NCI-H446 (cell line): ENCODE measurements at regions not wholly inside any gene's neighbourhood (a gene's known extent, or its start where the extent isn't known, plus 50 kb on each side); places are given as distances from the start of the nearest gene placed in this dataset.
A peak's percentile ranks its signal among the peaks of the same experiment; 100 is the strongest.

Experiments used
- DNase-seq, 2 experiments: peaks; one replicate each; lab custom pipeline; 2025; lab: John Stamatoyannopoulos, UW

DNA sequence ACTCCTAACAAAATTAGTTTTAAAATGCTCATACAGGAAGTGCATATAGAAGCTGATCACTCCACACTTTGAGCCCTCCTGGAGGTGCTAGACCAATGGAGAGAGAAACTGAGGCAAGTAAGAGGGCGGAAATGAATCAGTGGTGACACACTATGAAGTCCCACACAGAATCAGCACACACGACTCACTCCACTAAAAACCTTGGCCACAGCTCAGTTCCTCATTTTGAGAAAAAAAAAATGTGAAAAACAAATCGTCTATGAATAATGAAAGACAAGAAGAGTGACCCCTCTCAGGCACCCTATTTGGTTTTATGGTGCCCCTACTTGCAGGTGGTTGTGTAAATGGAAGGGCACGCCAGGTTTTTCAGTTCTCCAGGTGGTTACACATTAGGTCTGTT lies 675.1 kb upstream of the BRINP3 start:
- no peak for DNase-seq

DNA sequence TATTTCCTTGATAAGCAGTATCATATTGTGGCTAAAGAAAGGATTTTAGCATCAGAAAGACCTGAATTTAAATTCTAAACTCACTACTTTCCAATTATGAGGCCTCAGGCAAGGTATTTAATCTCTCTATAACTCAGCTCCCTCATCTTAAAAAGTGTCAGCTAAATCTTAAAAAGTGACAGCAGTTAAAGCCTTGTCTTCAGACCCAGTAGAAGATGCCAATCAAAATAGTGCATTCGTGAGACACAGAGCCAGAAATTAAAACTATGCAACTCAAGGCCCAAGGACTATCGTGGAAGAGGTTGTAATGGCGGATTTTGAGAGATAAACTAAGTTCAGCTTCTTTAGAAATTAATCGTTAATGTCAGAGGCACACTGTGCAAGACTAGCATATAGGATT lies 677.5 kb upstream of the BRINP3 start:
- DNase-seq = no peak

DNA sequence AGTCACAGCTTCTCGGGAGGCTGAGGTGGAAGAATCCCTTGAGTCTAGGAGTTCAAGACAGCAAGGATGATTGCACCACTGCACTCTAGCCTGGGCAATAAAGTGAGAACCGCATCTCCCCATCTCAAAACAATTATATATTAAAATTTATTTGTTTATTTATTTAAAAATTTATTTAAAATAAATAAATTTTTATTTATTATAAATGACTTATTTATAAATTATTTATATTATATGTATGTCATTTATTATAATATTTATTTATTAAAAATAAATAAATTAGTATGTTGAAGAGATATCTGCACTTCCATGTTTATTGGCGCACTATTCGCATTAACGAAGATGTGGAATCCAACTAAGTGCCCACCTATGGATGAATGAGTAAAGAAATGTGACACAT lies 683.2 kb upstream of the BRINP3 start:
- DNase-seq = no peak

DNA sequence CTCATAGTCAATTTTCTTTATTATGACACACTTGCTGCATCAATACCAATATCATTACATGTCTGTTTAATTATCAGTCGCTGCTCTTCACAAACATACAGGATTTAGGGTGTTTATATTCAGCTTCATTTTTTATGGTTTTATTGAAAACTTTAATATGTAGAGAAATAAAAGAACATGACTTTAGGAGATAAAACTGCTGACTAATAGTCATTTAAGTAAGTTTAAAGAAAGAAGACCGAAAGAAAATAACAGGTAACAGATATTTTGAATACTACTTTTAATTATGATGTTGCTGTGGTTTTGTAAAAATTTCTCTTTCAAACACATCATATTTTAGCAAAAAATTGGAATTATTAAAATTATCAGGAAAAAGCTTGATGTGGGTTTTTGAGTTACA lies 685.1 kb upstream of the BRINP3 start:
- DNase-seq = no peak

DNA sequence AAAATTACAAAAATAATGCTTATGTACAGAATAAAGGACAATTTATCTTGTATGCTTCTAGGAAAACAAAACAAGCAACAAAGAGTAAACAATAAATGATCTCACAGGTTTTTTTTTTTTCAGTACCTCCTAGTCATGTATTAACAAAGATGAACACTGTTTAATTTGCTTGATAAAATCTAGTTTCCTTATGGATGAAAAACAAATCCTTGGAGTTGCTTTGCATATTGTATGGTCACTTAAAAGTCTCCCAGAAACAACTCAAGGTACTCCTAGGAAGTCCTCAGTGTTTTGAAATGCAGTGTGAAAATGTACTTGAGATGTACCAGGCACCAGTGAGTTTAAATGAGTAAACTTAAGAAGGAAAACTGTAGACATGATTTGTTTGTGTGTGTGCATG lies 686.0 kb upstream of the BRINP3 start:
- DNase-seq = no peak

DNA sequence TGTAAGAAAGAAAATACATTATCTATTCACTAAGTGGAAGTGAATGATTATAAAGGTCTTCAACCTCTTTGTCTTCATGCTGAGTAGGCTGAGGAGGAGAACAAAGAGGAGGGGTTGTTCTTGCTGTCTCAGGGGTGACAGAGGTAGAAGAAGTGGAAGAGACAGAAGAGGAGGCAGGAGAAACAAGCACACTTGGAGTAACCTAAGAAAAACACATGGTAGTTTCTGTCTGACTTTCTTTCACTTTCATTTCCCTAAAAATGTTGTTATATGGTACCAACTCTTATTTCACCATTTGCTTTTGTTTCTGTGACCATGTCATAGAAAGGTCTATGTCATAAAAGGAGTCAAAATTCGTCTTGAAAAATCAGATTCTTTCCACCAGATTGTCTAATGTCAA lies 696.6 kb upstream of the BRINP3 start:
- DNase-seq = no peak

DNA sequence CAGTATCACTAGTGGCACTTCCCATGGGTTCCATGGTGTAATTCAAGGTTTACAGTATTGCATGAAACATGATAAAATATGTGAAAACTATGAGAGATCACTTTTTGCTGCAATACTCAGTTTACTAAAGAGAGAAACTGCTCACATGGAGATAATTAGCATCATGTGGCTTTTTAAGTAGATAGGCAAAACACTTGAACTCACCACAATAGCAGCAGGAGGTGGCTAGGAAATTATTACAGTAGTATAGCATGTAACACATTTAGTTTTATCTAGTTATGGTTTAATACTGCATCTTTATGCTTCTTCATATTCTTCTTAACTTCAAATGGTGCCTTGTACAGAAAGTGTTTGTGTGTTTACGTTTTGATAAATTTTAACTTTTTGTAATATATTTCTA lies 698.5 kb upstream of the BRINP3 start:
- no peak for DNase-seq

DNA sequence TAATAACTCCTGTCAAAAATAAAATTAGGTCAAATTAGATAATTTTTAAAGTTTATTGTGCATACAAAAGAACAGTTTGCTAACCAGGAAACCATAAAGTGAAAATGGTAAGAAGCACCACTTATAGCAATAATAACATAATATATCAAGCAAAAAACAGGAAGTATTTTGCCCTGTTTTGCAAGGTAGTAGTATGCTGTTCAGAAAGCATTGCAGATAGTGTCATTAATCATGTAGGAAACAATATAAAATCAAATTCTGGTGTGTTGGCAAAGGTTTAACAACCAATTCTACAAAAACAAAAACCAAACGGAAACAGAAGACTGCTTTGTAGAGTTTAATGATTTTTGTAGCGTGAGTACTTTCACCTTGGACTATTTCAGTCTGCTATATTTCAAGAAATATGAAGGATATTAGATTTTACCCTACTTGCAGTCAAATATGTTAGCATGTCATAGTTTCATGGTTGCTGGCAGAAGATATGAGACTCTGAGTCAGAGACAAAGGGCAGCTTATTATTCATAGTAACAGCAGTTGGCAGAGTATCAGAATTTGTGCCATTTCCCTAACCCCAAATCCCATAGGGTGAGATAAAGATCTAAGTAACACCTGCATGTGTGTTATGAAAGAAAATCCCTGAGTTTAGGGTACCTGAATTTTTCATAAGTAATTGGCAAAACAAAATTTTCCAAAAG lies 729.0 kb upstream of the BRINP3 start:
- DNase-seq = peak in 1 of 2 experiments; percentile 43

DNA sequence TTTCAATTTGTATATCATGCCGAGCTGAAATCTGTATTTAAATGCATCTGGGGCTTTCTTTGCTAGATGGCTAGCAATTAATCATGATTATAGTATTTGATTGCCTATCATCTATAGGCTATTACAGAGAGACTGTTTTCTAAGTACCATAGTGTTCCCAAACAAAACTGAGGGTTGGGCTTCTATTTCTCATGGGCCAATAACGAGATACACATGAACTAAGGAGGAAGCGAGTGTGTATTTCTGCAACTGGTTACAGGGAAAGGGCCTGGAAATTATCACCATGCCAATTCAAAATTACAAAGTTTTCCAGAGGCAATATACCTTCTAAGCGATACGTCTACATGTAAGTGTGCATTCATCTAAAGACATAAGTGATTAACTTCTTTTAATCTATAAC lies 744.5 kb upstream of the BRINP3 start:
- DNase-seq = no peak

DNA sequence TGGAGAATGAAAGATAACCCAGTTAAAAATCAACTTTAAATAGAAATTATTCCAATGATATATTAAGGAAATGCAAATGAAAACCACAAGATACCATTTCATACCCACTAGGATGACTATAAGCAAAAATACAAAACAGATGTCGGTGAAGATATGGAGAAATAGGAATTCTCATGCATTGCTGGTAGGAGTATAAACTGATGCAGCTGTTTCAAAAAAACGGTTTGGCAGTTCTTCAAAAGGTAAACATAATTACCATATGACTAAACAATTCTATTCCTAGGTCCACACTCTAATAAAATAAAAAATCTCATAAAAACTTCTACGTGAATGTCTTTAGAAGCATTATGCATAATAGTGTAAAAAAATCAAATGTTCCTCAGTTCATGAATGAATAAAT lies 763.3 kb upstream of the BRINP3 start:
- no peak for DNase-seq

DNA sequence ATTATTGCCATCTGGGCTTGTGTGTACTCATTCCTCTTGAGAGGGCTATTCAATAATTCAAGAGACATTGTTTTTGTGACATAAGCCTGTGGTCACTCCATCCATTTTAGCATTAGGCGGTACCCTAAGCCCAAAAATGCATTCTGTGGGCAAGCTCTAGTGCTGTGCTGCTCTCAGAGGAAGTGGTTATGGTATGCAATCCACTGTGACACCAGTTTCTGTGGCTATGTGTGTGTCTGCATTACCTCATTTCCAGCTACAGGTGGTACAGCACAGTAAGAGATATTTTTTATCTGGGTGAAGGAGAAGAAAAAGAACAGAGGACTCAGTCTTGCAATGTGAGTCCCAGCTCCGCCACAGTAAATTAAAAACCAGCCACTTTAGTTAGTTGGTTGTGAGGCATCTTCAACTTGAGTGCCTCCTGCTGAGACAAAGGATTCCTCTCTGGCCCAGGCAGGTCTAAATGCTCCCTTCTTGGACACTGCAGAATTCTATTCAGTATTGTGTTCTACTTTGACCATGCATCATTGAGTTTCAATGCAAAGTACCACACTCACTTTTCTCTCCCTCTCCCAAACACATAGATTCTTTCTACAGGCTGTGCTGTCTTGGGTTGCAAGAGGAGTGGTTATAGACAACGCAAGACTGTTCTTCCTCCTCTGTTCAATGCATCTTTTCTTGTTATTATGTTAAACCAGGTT lies 777.8 kb upstream of the BRINP3 start:
- no peak for DNase-seq

DNA sequence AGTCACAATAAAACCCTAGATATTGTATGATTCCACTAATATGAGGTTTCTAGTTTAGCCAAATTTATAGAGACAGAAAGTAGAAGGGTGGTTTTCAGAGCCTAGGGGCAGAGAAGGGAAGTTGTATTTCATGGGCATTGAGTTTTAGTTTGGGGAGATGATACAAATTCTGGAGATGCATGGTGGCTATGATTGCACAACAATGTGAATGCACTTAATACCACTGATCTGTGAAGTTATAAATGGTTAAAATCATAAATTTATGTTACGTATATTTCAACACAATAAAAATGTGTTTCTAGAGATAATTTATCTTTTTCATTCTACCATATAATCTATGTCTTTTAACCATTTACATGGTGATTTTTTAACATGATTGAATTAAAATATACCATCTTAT lies 779.3 kb upstream of the BRINP3 start:
- DNase-seq = no peak

DNA sequence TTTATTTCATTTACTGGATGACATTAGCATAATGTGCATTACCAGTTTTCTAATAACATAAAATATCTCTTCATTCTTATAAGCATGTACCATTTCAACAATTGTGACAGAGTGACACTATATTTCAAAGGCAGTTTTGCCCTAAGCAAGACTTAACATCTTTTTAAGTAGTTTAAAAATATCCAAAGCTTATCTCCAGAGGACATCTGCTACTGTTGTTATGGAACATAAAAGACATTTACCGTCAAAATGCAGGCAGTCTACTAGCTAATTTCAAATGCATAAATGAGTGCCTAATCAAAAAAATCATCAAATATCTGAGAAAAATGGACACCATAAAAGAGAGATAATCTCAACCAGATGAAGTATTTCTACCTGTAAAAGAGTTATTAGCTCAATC lies 782.4 kb upstream of the BRINP3 start:
- DNase-seq = no peak

DNA sequence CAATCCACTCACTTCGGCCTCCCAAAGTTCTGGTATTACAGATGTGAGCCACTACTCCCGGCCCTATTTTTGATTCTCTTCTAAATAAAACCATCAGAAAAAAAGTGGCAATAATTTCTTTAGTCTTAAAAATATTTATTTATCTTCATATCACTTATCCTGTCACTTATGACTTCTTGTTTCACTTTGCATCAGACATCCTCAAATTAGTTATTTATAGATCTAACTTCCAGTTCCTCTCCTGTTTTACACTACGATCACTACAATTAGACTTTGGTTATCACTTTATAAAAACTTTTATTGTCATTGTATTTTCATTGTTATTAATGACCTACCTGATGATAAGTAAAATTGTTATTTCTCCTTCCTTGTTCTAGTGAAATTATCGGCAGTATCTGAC lies 783.4 kb upstream of the BRINP3 start:
- DNase-seq = no peak

DNA sequence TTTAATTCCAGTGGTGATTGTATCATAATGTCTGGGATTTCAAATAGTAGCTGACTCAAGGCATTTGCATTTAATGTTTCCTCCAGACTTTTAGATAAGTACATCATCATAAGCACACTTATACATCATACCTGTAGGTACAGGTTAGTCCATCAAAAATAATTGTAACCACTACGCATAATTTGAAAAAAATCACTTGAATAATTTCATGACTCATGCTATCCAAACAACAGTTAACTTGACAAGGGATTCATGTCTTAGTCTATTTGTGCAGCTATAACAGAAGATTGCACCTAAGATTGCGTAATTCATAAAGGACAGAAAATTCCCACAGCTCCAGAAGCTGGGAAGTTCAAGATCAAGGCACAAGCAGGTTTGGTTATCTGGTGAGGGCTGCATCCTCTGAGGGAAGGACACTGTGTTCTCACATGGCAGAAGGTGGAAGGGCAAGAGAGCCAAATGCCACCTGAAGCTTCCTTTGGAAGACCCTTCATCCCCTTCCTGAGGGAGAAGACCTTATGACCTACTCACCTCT lies 801.7 kb upstream of the BRINP3 start:
- no peak for DNase-seq

DNA sequence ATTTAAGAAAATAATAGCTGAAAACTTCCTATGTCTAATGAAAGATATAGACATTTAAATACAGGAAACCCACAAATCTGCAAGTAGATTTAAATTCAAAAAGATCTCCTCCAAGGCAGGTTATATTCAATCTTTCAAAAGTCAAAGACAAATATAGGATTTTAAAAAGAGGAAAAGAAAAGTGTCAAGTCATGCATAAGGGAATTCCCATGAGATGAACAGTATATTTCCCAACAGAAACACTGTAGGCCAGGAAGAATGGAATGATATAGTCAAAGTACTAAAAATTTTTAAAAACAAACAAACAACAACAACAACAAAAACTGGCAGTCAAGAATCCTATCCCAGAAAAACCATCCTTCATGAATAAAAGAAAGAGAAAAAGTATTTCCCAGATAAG lies 806.5 kb upstream of the BRINP3 start:
- no peak for DNase-seq

DNA sequence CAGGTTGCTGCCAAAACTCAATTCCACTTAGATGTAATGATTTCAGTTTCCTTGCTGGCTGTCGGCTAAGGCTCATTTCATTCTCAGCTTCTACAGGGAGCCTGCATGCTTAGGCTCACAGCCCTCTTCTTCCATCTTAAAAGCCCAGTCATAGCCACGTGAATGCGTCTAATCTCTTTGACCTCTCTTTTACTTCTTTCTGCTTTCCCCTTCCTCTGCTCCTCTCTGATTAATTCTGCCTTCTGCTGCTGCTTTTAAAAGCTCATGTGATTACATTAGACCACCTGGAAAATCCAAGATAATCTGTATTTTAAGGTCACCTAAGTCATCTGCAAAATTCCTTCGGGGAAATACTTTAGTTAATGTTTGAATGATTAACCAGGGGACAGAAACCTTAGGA lies 812.8 kb upstream of the BRINP3 start:
- no peak for DNase-seq

DNA sequence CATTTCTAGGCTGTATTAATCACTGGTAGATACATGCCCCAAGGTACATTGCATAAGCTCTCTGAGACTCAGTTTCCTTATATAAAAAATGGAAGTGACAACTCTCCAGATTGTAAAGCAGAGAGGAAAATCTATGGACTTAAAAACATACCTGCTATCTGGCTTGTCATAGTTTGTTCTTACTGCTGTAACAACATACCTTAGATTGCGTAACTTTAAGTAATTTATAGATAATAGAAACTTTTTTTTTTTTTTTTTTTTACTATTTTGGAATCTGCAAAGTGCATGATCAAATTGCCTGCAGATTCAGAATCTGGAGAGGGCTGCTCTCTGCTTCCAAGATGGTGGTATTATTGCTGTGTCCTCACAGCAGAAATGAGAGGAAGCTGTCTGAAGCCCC lies 827.7 kb upstream of the BRINP3 start:
- DNase-seq = no peak

DNA sequence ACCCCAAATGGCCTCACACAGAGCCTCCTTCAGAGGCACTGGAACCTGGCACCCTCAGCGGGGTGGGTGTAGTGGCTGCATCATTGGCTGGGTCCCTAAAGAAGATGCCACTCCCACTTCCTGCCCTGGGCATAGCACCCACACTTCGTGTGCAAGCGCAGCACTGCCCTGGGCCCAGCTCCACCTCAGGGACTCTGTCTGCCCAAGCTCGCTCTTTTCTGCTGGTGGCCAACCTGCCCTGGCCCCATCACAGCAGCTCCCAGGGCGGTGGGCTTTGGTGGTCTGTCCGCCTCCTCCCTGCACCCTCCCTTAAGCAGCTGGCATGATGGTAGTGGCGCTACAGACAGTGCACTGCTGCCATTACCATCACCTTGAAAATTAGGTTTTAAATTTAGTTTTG lies 829.3 kb upstream of the BRINP3 start:
- no peak for DNase-seq

DNA sequence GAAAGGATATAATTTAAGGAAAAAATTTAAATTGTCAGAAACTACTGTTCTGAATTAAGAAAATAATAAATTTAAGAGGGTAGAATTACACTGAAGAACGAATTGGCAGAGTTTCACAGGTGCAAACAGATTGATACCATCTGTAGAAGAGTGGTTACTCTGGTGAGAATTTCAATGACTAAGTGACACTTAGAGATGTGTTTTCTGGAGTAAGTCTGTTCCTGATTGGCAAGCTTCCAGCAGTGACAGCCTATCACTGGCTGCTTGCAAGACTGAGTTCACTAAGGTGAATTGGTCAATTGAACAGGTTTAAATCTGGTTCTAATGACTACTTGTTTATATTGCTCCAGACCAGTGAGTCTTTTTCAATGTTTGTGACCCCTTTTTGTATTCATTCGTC lies 838.2 kb upstream of the RGS18 start:
- peak in 1 of 2 experiments; percentile 67 for DNase-seq

DNA sequence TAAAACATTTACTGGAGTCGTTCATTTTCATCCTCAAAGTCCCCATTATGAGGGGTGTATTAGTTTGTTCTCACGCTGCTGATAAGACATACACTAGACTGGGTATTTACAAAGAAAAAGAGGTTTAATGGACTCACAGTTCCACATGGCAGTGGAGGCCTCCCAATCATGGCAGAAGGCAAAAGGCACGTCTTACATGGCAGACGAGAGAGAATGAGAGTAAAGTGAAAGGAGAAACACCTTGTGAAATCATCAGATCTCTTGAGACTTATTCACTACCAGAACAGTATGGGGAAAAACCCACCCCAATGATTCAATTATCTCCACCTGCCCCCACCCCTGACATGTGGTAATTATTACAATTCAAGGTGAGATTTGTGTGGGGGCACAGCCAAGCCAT lies 830.4 kb upstream of the RGS18 start:
- DNase-seq = no peak

DNA sequence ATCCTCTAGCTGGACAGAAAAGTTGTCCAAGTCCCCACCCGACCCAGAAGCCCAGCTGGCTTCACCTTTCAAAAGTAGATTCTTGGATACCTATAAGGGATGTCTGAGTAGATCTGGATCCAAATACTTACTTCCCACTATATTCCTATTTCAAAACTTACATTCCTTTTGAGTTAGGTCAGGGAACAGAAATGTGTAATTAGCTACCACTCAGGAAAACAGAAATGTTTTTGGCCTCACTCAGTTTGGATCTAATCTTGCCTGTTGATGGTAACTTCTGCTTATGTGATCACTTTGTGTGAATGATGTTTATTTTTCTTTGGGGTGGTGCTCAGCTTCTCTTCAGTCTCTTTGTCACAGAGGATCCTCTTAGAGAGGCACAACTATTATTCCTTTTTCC lies 814.4 kb upstream of the RGS18 start:
- DNase-seq = no peak

DNA sequence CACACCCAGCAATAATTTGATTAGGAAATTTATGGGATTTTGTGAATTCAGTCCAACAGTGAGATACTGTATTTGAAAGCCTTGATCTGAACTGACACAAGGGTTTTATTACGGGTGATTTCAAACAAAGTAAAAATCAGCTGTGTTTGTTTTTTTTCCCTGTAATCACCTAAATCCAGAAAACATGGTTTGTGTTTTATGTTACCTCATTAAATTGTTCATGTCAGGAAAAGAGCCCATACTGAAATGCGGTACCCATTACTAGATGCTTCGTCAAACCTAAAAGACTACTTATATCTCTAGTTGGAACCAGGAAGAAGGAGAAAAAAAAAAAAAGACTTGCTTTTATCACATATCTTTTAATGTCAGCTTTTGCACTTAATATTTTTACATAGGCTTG lies 811.9 kb upstream of the RGS18 start:
- DNase-seq = no peak

DNA sequence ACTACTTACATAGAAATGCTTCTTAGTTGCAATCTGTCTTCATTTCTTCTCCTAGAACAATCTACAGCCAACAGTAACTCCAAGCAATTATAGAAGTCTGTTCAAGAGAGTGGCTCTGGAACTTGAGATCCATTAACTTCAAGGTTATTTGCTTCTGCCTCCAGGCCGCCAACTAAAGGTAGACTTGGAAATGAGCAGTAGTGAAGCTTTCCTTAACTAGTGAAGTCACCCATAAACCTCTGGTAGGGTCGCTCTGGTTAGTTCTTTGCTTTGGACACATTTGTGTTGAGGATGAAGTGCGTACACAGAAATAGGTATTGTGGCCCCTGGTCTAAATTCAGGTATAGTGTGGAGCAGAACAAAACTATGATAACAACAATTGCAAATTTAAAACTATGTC lies 809.9 kb upstream of the RGS18 start:
- DNase-seq = no peak
